Motor neuron (in vitro differentiated cells): ENCODE measurements at regions not wholly inside any gene's neighbourhood (a gene's known extent, or its start where the extent isn't known, plus 50 kb on each side); places are given as distances from the start of the nearest gene placed in this dataset.

ENCODE experiments used
- ATAC-seq, 8 experiments: fragments of 200-7000 bp; cut with Tn5 transposase; replicated peaks in 6 of 8; 2 replicates each; pipeline ENCODE4 v1.8.0; 2021; ENCODE audit warnings: mild to moderate bottlenecking in 8 of 8, moderate library complexity in 8 of 8
- H3K27ac ChIP-seq, 2 donors: fragments of 250-450 bp; sonication (Bioruptor Pico); 2 replicates each; pipeline ENCODE4 v1.9.0; 2021; ENCODE audit warnings: antibody characterized with exemption in 2 of 2, mild to moderate bottlenecking in 2 of 2, moderate library complexity in 1 of 2
- H3K4me1 ChIP-seq, 2 donors: fragments of 250-450 bp; sonication (Bioruptor Pico); replicated peaks in 1 of 2; 2 replicates each; pipeline ENCODE4 v1.6.1; 2021; ENCODE audit warnings: antibody characterized with exemption in 2 of 2, mild to moderate bottlenecking in 2 of 2, moderate library complexity in 1 of 2
- H3K4me3 ChIP-seq, 5 donors: fragments of 250-450 bp; sonication (Bioruptor Pico); 2 replicates each; pipeline ENCODE4 v1.9.0; 2021; ENCODE audit warnings: antibody characterized with exemption in 5 of 5, mild to moderate bottlenecking in 5 of 5, moderate library complexity in 4 of 5
- WGBS, 10 experiments: fragments of 450-650 bp; shearing (Covaris generic); methylation state at CpG; one replicate each; pipeline ENCODE4 v1.0.0; 2022; 5-methylcytosine and 5-hydroxymethylcytosine counted together
- in situ Hi-C, 9 experiments: fragments of 400-800 bp; cut with MboI; loops; one replicate each; pipeline ENCODE4 v1.15.0; 2021; ENCODE audit warnings: low sequenced_read_pairs in 9 of 9, low pct_unique_long_range_greater_than_20kb in 2 of 9; ENCODE audit not compliant: unreplicated experiment in 9 of 9

DNA sequence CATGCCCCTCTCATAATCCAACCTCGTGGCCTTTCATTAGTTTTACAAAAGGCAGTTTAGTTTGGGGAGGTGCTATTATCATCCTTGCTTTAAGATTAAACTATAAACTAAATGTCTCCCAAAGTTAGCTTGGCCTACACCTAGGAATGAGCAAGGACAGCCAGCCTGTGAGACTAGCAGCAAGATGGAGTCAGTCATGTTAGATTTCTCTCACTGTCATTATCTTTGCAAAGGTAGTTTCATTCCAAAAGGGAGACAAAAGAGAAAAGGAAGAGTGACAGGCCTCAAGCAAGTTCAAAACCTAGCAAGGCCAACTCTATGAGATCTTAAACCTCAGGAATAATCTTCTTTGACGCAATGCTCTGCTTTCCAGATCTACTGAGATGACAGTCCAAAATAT is 232.2 kb downstream of the UBE3D start:
- H3K4me3 ChIP-seq: no peak overlapping the region
- H3K27ac ChIP-seq: no peak overlapping the region
- H3K4me1 ChIP-seq: no peaks in the 10 kb centered on the region
- WGBS, 10 experiments: 0 to 100% (median 64%) methylated on average over 1 to 2 of the region's 2 CpGs; no CpG with 5 or more reads in 3 of the 10 experiments
- in situ Hi-C loops: no loop called here
- no peak for ATAC-seq

- Histone ChIP-seq H3K27ac (no peak overlapping the region), H3K4me1 (no peaks in the 10 kb centered on the region), H3K4me3 (no peak overlapping the region)
- ATAC-seq: no peak
- in situ Hi-C loops: no loop called here
- 64 to 100% (median 85%) methylated on average over 2 to 12 of the region's 12 CpGs for WGBS, 10 experiments
Measured at GRCh38 chr6:82836022-82836575, 229.5 kb downstream of the UBE3D start.

- no peak for ATAC-seq
- Histone ChIP-seq H3K4me1 (no peaks in the 10 kb centered on the region), H3K4me3 (no peak overlapping the region), H3K27ac (no peak overlapping the region)
- WGBS, 10 experiments: 100% methylated on average over 1 of the region's 1 CpG; no CpG with 5 or more reads in 6 of the 10 experiments
- in situ Hi-C loops: no loop called here
Measured at GRCh38 chr6:82840571-82840970, 225.1 kb downstream of the UBE3D start.

- H3K27ac ChIP-seq: no peak overlapping the region
- no peak for ATAC-seq
- in situ Hi-C loops: no loop called here
- 93 to 100% (median 100%) methylated on average over 1 to 2 of the region's 2 CpGs; no CpG with 5 or more reads in 5 of the 10 experiments for WGBS, 10 experiments
- H3K4me3 ChIP-seq: no peak overlapping the region
- no peaks in the 10 kb centered on the region for H3K4me1 ChIP-seq
Measured at GRCh38 chr6:82841309-82841708, 224.3 kb downstream of the UBE3D start.
